ENCODE measurements at regions not wholly inside any gene's neighbourhood (a gene's known extent, or its start where the extent isn't known, plus 50 kb on each side); places are given as distances from the start of the nearest gene placed in this dataset.

DNA sequence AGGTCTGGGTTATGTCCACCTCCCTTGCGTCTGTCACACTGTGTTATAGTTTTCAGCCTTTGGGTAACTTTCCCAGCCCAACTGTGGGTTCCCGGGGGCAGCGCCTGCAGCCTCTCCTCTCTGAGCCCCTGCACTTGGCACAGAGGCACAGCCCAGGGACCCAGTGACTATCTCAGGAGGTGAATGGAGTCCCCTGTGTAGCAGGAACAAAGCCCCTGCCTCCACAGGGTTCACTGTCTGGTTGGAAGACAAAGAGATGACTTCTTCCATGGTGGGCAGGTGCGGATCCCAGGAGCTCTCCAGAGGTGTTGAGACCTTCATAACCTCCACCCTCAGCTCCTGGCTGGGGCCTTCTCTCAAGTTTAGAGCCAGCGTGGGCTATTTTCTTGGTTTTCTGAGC, 156.9 kb downstream of the C9orf50 start:
- ATAC-seq (no peak), DNase-seq (no peak)
- Histone ChIP-seq H3K27me3 (ENCODE audit: low read length) (no peaks in the 10 kb centered on the region), H3K4me2 (ENCODE audit: low read length) (no peak overlapping the region), H3K9ac (ENCODE audit: low read length) (no peak overlapping the region), H3F3A (ENCODE audit: low read length, unreplicated experiment) (no peaks in the 10 kb centered on the region), H3K4me3 (ENCODE audit: low read length) (no peak overlapping the region), H3K27ac (ENCODE audit: low read length) (no peak overlapping the region), H3K9me2 (replicated peaks; ENCODE audit: low read length) (no peaks in the 10 kb centered on the region), H3K36me3 (ENCODE audit: low read depth, low read length) (no peaks in the 10 kb centered on the region), H2AFZ (ENCODE audit: low read length) (no peak overlapping the region), H3K9me3 (ENCODE audit: low read length) (no peaks in the 10 kb centered on the region), H3K4me1 (ENCODE audit: insufficient read depth, low read length) (peaks cover 9% of the 10 kb centered on the region), H4K20me1 (ENCODE audit: low read length) (no peaks in the 10 kb centered on the region), H3K79me2 (ENCODE audit: low read length) (no peaks in the 10 kb centered on the region)
- ChIA-PET CTCF (no interaction called here), POLR2A (ENCODE audit: unreplicated experiment) (interaction anchor here (0.7 kb wide), 1 partner anchor 552 kb away, joined by 5 read pairs; no protein-coding TSS in a partner anchor)
- intact Hi-C loops (cut with micrococcal nuclease): no loop called here
- TF ChIP-seq, protein P1, sequence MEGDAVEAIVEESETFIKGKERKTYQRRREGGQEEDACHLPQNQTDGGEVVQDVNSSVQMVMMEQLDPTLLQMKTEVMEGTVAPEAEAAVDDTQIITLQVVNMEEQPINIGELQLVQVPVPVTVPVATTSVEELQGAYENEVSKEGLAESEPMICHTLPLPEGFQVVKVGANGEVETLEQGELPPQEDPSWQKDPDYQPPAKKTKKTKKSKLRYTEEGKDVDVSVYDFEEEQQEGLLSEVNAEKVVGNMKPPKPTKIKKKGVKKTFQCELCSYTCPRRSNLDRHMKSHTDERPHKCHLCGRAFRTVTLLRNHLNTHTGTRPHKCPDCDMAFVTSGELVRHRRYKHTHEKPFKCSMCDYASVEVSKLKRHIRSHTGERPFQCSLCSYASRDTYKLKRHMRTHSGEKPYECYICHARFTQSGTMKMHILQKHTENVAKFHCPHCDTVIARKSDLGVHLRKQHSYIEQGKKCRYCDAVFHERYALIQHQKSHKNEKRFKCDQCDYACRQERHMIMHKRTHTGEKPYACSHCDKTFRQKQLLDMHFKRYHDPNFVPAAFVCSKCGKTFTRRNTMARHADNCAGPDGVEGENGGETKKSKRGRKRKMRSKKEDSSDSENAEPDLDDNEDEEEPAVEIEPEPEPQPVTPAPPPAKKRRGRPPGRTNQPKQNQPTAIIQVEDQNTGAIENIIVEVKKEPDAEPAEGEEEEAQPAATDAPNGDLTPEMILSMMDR (conservative IDR thresholded peaks at IDR 0.05; ENCODE audit: low read depth, low read length): no peak
- TF ChIP-seq EZH2phosphoT487 (IDR thresholded peaks at IDR 0.05; ENCODE audit: borderline replicate concordance, low read length): no peak
- no peak for TF ChIP-seq EZH2 (IDR thresholded peaks at IDR 0.05; ENCODE audit: low read length, unreplicated experiment)
- BruUV-seq (replicated peaks): no TSS peak

DNA sequence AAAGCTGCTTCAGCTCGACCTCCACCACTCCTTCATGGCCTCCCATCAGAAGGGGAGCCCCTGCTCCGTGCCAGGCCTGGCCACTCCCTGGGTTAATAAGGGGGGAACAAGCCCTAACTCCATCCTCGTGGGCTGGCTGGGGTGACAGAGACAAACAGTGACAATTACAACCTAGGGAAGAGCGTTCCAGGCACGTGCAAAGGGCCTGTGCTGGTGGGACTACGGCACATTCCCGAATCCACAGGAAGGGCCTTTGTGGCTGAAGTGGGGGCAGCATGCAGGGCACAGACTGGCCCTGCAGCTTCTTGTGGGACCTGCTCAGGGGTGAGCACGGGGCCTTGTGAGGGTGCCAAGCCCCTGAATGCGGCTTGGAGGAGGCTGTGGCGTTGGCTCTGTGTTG, 157.4 kb downstream of the C9orf50 start:
- ATAC-seq: no peak
- H3K4me2 ChIP-seq (ENCODE audit: low read length): no peak overlapping the region
- H3F3A ChIP-seq (ENCODE audit: low read length, unreplicated experiment): no peaks in the 10 kb centered on the region
- H3K27ac ChIP-seq (ENCODE audit: low read length): no peak overlapping the region
- H4K20me1 ChIP-seq (ENCODE audit: low read length): no peaks in the 10 kb centered on the region
- no peaks in the 10 kb centered on the region for H3K9me3 ChIP-seq (ENCODE audit: low read length)
- ChIA-PET POLR2A (ENCODE audit: unreplicated experiment) (no interaction called here), CTCF (no interaction called here)
- intact Hi-C loops (cut with micrococcal nuclease): no loop called here
- H2AFZ ChIP-seq (ENCODE audit: low read length): no peak overlapping the region
- TF ChIP-seq, protein P1 (conservative IDR thresholded peaks at IDR 0.05; ENCODE audit: low read depth, low read length): no peak
- TF ChIP-seq EZH2 (IDR thresholded peaks at IDR 0.05; ENCODE audit: low read length, unreplicated experiment) (no peak), EZH2phosphoT487 (IDR thresholded peaks at IDR 0.05; ENCODE audit: borderline replicate concordance, low read length) (no peak)
- no peaks in the 10 kb centered on the region for H3K79me2 ChIP-seq (ENCODE audit: low read length)
- no peaks in the 10 kb centered on the region for H3K27me3 ChIP-seq (ENCODE audit: low read length)
- no peak overlapping the region for H3K9ac ChIP-seq (ENCODE audit: low read length)
- H3K36me3 ChIP-seq (ENCODE audit: low read depth, low read length): no peaks in the 10 kb centered on the region
- peaks cover 9% of the 10 kb centered on the region for H3K4me1 ChIP-seq (ENCODE audit: insufficient read depth, low read length)
- no peak for DNase-seq
- H3K4me3 ChIP-seq (ENCODE audit: low read length): no peak overlapping the region
- BruUV-seq (replicated peaks): no TSS peak
- H3K9me2 ChIP-seq (replicated peaks; ENCODE audit: low read length): no peaks in the 10 kb centered on the region

DNA sequence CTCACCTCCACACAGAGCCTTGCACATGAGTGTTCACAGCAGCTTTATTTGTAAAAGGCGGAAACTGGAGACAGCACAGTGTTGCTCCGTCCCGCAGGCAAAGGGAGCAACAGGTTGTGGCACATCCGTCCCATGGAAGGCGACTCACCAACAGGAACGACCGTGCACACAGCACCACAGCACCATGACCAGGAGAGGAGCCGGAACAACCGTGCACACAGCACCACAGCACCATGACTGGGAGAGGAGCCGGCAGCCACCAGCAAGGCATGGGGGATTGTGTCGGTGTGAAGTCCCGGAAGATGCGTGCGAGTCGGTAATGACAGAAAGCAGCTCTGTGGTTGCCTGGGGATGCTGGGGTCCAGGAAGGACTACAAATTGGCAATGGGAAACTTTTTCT, 158.5 kb downstream of the C9orf50 start:
- ATAC-seq (no peak), DNase-seq (no peak)
- Histone ChIP-seq H3K9ac (ENCODE audit: low read length) (no peak overlapping the region), H3K4me3 (ENCODE audit: low read length) (no peak overlapping the region), H3K4me1 (ENCODE audit: insufficient read depth, low read length) (peaks cover 9% of the 10 kb centered on the region), H3K4me2 (ENCODE audit: low read length) (no peak overlapping the region), H3K27ac (ENCODE audit: low read length) (no peak overlapping the region), H2AFZ (ENCODE audit: low read length) (no peak overlapping the region), H3K36me3 (ENCODE audit: low read depth, low read length) (no peaks in the 10 kb centered on the region), H3K27me3 (ENCODE audit: low read length) (no peaks in the 10 kb centered on the region), H3F3A (ENCODE audit: low read length, unreplicated experiment) (no peaks in the 10 kb centered on the region), H3K79me2 (ENCODE audit: low read length) (no peaks in the 10 kb centered on the region), H4K20me1 (ENCODE audit: low read length) (no peaks in the 10 kb centered on the region), H3K9me2 (replicated peaks; ENCODE audit: low read length) (no peaks in the 10 kb centered on the region), H3K9me3 (ENCODE audit: low read length) (no peaks in the 10 kb centered on the region)
- CTCF ChIA-PET: no interaction called here
- no TSS peak for BruUV-seq (replicated peaks)
- POLR2A ChIA-PET (ENCODE audit: unreplicated experiment): no interaction called here
- intact Hi-C loops (cut with micrococcal nuclease): no loop called here
- TF ChIP-seq, protein P1 (conservative IDR thresholded peaks at IDR 0.05; ENCODE audit: low read depth, low read length): no peak
- TF ChIP-seq EZH2 (IDR thresholded peaks at IDR 0.05; ENCODE audit: low read length, unreplicated experiment) (no peak), EZH2phosphoT487 (IDR thresholded peaks at IDR 0.05; ENCODE audit: borderline replicate concordance, low read length) (no peak)

Data from PC-3 (cell line).